ENCODE measurements at regions not wholly inside any gene's neighbourhood (a gene's known extent, or its start where the extent isn't known, plus 50 kb on each side); places are given as distances from the start of the nearest gene placed in this dataset.

GRCh38 chr3:13249664-13250390, 170.3 kb downstream of the NUP210 start (continued):
- no peak for TF ChIP-seq ZNF462 (CRISPR knock-in tag; IDR thresholded peaks at IDR 0.05)
- TF ChIP-seq JUNB (IDR thresholded peaks at IDR 0.05; ENCODE audit: unreplicated experiment): no peak
- no peak for TF ChIP-seq EZH2phosphoT487 (IDR thresholded peaks at IDR 0.05; ENCODE audit: unreplicated experiment)

- no peaks in the 10 kb centered on the region for H3K9me2 ChIP-seq (ENCODE audit: insufficient read depth)
- ATAC-seq (no peak), DNase-seq (ENCODE audit: low spot score) (no peak)
- no peaks in the 10 kb centered on the region for H3K4me1 Mint-ChIP-seq
- no peaks in the 10 kb centered on the region for H3K9me3 Mint-ChIP-seq
- peaks cover 11% of the 10 kb centered on the region for H3K27me3 Mint-ChIP-seq (ENCODE audit: insufficient read depth, low read depth, poor library complexity)
- no peak overlapping the region for H3K4me3 Mint-ChIP-seq
- H3K79me2 ChIP-seq (replicated peaks; ENCODE audit: insufficient read depth): no peaks in the 10 kb centered on the region
- no peaks in the 10 kb centered on the region for H3K27me3 ChIP-seq (ENCODE audit: insufficient read depth)
- H3F3A ChIP-seq (replicated peaks; ENCODE audit: low read depth): no peaks in the 10 kb centered on the region
- no peaks in the 10 kb centered on the region for H3K36me3 Mint-ChIP-seq (ENCODE audit: low read depth)
- H2AFZ ChIP-seq: no peak overlapping the region
- no peak overlapping the region for H3K27ac ChIP-seq (ENCODE audit: low read depth)
- no peaks in the 10 kb centered on the region for H3K4me1 ChIP-seq (ENCODE audit: insufficient read depth)
- H4K20me1 ChIP-seq (replicated peaks; ENCODE audit: insufficient read depth): no peaks in the 10 kb centered on the region
- H3K27ac Mint-ChIP-seq: no peak overlapping the region
- H3K36me3 ChIP-seq (ENCODE audit: insufficient read depth): no peaks in the 10 kb centered on the region
- no peak overlapping the region for H3K4me2 ChIP-seq
- no peak overlapping the region for H3K4me3 ChIP-seq
- TF ChIP-seq ZNF331 (CRISPR knock-in tag; IDR thresholded peaks at IDR 0.05; ENCODE audit: low read depth): no peak
- no peak for TF ChIP-seq ZNF114 (CRISPR knock-in tag; IDR thresholded peaks at IDR 0.05)
- no peak for TF ChIP-seq ETS1 (IDR thresholded peaks at IDR 0.05)
- no peak for TF ChIP-seq ZNF462 (CRISPR knock-in tag; IDR thresholded peaks at IDR 0.05)
- TF ChIP-seq JUNB (IDR thresholded peaks at IDR 0.05; ENCODE audit: unreplicated experiment): no peak
- no peak for TF ChIP-seq STAT1 (IDR thresholded peaks at IDR 0.05; ENCODE audit: unreplicated experiment)
- TF ChIP-seq CREB1 (CRISPR knock-in tag; IDR thresholded peaks at IDR 0.05; ENCODE audit: low read depth): no peak
Measured at GRCh38 chr3:13248640-13249039, 171.5 kb downstream of the NUP210 start.
